GM18502 (cell line): ENCODE measurements at regions not wholly inside any gene's neighbourhood (a gene's known extent, or its start where the extent isn't known, plus 50 kb on each side); places are given as distances from the start of the nearest gene placed in this dataset.

ENCODE experiments used
- ATAC-seq: cut with Tn5 transposase; IDR thresholded peaks from one replicate; pipeline ENCODE4 v1.9.1; 2021; ENCODE audit warnings: mild to moderate bottlenecking; ENCODE audit not compliant: unreplicated experiment, poor library complexity

DNA sequence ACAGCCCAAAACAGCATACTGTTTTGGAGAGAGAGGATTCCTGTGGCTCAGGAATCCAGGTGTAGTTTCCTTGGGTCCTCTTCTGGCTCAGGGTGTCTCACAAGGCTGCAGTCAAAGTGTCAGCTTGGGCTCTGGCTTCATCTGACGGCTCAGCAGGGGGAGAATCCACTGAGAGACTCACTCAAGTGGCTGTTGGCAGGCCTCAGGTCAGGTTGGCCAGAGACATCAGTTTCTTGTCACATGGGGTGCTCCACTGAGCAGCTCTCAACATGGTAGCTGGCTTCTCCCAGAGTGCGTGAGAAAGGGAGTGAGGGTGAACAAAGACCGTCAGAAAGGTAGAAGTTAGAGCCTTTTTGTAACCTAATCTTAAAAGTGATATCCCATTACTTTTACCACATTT, 168.4 kb downstream of the SOCS6 start:
- no peak for ATAC-seq

GRCh38 chr18:70456376-70456775, 167.5 kb downstream of the SOCS6 start:
- no peak for ATAC-seq

DNA sequence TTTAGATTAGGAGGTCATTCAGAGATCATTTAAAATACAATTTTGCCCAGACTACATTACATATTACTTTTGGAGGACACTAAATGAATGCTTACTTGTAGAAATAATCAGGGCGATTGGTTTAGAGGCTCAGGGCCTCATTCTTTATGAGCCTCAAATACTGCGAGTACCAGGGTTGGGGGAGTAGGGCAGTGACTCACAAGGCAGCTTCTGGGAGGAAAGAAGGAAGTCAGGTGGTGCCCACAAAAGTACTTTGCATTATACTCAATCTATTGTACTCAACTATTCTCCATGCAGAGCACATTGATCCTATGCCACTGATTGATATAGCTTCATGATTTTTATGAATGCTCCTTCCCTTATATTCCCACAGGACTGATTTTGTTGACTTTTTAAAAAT, 166.9 kb downstream of the SOCS6 start:
- no peak for ATAC-seq

DNA sequence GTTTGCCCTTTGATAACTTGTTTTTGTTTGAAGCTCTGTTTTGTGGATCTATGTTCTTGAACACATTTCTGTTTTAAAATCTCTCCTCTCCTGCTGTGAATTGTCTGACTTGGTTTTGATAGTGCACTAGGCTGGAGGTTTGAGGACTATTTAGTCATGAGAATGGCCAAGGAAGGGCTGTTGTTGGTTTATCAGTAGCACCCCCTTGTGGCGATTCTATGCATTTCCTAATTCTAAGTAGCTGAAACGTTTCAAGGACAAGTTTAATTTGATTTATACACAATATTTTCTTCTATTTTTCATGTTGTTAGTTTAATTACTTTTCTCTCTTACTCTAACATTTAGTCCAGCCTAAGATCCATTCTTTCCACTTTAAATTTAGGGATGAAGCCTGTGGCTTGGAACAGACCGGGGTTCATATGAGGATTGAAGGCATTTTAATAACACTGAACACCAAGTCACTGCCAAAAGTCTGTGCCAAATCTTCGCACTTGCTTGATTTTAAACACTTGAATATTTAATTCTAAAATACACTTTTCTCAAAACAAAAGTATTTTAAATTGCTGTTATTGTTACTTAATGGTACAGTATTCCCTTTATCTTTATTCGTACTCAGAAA, 166.0 kb downstream of the SOCS6 start:
- ATAC-seq = peak; percentile 81

DNA sequence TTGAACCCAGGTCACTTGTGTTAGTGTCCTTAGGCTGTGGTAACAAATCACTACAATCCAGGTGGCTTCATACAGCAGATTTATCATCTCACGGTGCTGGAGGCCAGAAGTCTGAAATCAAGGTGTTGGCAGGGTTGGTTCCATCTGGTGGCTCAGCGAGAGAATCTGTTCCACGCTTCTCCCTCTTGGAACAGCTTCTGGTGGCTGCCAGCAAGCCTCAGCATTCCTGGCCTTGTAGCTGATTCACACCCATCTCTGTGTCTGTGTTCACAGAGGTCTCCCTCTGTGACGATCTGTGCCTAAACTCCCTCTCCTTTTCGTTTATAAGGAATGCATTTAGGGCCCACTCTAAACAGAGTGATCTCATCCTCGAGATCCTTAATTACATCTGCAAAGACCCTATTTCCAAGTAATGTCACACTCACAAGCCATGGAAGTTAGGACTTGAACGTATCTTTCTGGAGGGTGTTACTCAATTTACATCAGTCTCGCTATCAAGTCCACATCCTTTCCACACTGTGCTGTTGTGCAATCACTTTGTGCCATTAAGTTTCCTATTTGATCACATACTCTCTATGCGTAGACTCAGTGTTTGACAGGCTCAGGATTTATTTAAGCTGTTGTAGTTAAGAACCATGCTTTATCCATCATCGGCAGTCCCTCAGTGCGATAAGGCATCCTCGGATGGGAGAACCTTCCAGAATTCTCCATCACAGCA, 164.4 kb downstream of the SOCS6 start:
- no peak for ATAC-seq

GRCh38 chr18:70452501-70452900, 163.7 kb downstream of the SOCS6 start:
- no peak for ATAC-seq

DNA sequence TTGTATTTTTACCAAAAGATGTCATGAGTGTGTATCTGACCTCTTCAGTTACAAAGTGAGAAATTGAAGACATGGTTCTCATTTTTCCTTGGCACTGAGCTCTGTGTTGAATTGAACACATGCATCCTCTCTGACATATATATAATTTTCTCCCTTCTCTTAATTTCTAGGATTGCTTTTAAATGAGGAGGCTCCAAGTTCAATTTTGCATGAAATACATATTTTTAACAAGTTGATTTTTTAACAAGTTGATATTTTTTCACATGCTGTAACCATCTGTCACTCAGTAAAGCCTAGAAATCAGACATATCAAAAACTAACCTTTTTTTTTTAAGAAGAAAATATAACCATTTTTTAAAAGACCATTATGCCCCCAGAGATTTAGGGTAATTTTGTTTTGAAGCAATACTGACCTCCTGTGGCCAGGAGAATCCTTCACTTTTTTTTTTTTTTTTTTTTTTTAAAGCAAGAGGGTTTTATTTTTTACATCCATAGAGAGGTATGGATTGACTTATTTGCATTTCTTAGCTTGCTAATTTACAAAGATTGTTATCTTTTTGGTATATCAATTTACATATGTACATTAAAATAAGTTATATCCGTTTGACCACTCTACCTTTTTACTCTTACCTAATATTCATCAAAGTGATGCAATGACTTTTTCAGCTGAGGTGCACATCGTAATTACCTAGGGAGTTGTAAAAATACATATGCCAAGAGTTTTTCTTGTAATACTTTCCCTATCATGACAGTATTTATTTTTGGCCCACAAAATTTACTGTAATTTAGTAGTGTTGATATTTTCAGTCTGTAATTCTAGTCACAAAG, 161.8 kb downstream of the SOCS6 start:
- no peak for ATAC-seq

- no peak for ATAC-seq
Observed at GRCh38 chr18:70448588-70448987, 159.7 kb downstream of the SOCS6 start.

- ATAC-seq = no peak
Observed at GRCh38 chr18:70446063-70446462, 157.2 kb downstream of the SOCS6 start.

DNA sequence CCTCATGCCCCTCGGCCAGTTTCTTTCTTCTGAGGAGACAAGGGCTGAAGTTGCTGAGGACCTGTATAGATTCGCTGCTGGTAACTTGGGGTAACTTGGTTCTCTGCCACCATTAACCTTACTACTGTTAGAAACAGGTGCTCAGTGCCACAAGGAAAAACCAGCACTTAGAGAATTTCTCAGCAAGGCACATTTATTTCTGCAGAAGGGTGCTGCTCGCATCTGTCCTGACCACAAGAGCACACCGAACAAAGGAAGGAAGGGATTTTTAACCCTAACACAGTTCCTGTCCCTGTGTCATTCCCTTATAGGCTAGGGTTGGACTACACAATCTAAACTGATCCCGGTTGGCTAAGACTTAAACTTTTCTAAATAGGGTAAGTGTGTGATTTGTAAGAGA, 154.1 kb downstream of the SOCS6 start:
- ATAC-seq = no peak

- ATAC-seq = no peak
Observed at GRCh38 chr18:70432804-70433400, 144.1 kb downstream of the SOCS6 start.

GRCh38 chr18:70431203-70431624, 142.4 kb downstream of the SOCS6 start:
- ATAC-seq = no peak

GRCh38 chr18:70430501-70431173, 141.8 kb downstream of the SOCS6 start:
- no peak for ATAC-seq

DNA sequence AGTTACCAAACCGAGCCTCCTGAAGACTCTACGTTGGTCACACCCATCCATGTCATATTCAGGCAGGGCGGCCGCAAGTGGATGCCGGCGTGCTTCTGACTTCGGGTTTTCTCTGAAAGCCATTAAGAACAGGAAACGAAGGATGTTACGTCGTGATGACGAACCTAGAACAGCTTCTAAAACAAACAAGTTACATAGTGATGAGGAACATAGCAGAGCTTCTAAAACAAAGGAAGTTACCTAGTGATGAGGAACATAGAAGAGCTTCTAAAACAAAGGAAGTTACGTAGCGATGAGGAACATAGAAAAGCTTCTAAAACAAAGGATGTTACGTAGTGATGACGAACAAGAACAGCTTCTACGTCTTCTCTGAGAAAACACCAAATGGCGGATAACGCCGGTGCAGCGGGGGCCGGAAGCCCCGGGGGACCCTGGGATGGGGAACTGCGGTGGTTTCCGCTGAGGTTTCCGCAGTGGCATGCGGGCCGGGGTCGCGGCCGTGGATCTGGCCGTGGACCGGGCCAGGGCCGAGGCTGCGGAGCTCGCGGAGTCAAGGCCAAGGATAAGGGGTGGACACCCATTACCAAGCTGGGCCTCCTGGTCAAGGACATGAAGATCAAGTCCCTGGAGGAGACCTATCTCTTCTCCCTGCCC, 141.1 kb downstream of the SOCS6 start:
- no peak for ATAC-seq

DNA sequence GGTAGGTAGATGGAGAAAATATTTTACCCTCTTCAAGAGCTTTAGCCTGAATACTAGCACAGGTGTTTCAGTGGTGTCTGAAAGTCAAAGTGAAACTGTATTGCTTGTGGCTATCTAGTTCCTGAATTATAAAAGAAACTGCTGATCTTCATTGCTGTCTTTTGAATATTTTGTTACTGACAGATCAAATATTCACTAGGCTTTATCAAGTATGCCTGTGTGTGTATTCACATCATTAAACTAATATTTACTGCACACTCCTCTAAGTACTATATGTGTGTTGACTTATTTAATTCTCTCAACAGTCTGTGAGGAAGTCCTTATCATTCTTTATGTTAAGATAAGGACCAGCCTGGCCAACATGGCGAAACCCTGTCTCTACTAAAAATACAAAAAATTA, 139.6 kb downstream of the SOCS6 start:
- peak; percentile 99 for ATAC-seq

GRCh38 chr18:70426818-70427217, 138.0 kb downstream of the SOCS6 start:
- ATAC-seq = no peak

DNA sequence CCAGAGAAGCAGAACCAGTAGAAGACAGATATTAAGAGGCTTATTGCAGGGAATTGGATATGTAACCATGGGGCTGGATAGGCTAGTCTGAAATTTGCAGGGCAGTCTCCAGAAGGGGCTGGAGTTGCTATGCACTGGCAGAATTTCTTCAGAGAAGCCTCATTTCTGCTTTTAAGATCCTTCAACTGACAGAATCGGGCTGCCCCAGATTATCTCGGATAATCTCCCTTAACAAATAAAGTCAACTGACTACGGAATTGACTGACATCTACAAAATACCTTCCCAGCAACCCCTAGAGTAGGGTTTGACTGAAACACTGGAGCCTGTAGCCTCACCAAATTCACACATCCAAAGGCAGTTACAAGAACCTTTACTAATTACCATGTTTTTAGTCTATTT, 136.4 kb downstream of the SOCS6 start:
- ATAC-seq = no peak

DNA sequence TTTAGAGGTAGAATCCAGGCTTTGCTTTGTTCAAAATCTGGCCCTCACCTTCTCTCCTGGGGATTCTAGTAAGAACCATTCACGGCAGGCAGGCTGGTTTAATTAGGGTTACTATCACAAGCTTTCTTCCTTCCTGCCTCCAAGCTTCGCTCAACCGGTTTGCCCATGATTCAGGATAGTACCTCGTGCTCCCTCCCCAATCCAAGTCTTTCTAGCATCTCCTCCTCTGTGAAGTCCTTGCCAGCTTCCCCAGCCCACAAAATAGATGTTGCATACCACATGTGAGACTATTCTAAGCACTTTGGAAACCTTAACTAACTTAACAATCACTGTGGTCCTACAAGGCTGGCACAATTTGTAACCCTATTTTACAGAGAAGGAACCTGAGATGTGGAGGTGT, 135.1 kb downstream of the SOCS6 start:
- no peak for ATAC-seq

GRCh38 chr18:70423120-70423519, 134.3 kb downstream of the SOCS6 start:
- no peak for ATAC-seq

GRCh38 chr18:70422391-70422965, 133.6 kb downstream of the SOCS6 start:
- ATAC-seq = no peak
